GM12872 (cell line): ENCODE measurements at regions not wholly inside any gene's neighbourhood (a gene's known extent, or its start where the extent isn't known, plus 50 kb on each side); places are given as distances from the start of the nearest gene placed in this dataset.

Source experiments
- CTCF ChIP-seq: IDR thresholded peaks from 3 replicates; pipeline ENCODE4 v1.5.1; 2011; ENCODE audit warnings: low read depth, mild to moderate bottlenecking, low read length, moderate library complexity; ENCODE audit not compliant: insufficient read depth

- TF ChIP-seq CTCF = no peak
Measured at GRCh38 chr11:95450547-95451123, 219.6 kb upstream of the SESN3 start.

GRCh38 chr11:95445746-95446333, 214.8 kb upstream of the SESN3 start:
- TF ChIP-seq CTCF = no peak

DNA sequence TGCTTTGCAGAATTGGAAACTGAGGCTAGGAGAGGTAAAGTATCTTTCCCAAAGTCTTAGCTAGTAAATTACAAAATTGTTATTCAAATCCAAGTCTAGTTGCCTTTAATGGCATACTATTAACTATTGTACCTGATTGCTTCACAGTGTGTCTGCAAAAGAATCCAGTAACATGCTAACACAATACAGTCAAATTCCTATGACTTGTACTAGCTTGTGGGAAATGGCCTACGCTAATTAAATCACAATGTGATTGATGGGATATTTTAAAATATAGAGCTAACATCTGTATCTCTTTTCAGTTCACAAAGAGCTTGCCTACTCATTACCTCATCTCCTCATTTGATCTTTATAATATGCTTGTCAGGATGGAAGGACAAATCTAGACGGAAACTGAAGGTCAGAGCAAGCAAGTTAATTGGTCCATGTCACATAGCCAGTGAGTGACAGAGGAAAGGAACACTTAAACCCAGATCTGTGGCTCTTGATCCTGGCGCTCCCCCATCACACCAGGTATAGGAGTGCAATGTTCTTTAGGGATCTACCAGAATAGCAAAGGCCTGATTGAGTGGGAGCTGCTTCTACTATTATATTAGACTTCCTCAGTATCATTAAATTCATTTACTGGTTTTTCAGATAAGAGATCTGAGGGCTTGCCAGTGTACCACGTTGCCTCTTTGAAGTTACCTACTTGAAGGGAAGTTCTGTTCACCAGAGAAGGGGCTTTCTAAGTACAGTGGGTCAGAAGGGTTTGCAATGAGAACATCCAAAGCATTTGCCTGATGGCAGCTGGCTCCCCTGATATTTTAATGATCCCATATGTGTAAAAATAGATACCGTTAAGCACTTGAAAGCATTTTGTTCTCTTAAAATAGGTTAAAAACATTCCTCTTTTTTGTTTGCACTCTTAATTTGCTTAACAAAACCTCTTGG, 213.6 kb upstream of the SESN3 start:
- no peak for TF ChIP-seq CTCF

DNA sequence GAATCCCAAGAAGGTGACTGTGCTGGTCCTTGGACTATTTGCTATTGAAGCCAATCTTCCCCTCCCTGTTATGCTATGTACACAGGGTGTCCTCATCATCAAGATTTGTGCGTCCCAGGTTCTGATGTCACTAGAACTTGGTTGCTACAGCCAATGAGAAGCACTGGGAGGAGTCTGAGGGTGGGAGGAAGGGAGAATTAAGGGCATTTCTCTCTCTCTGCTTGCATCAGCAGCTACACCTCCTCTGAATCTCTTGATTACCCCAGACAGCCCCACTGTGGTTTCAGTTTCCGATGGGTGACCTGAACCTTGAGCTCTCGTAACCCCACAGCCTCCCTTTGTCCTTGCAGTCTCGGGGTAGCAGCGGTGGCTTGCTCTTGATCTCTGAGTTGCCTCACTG, 212.4 kb upstream of the SESN3 start:
- TF ChIP-seq CTCF = no peak

DNA sequence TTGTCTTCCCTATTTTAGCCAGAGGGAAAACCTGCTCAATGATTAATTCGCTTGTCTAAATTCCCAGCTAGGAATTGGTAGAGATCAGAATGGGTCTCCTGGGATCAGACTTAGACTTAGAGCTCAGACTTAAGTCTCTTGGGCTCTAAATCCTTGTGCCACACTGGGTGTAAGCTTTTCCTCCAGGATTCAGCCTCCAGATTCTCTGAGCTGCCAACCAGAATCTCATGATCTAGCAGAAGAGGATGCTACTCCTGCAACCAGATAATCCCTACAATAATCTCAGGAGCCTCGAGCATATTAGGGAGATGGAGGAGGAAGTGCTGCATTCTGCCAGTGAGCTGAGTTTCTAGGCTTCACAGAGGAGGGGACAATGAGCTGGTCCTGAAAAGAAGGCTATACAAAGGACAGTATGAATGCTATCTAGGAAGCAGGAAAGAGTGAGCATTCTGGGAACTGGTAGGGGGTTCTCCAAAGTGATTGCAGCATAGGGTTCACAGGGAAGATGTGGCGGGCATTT, 211.6 kb upstream of the SESN3 start:
- no peak for TF ChIP-seq CTCF

GRCh38 chr11:95435628-95436353, 204.8 kb upstream of the SESN3 start:
- no peak for TF ChIP-seq CTCF

GRCh38 chr11:95435192-95435591, 204.2 kb upstream of the SESN3 start:
- TF ChIP-seq CTCF = no peak
